SK-N-SH (cell line): ENCODE measurements at regions not wholly inside any gene's neighbourhood (a gene's known extent, or its start where the extent isn't known, plus 50 kb on each side); places are given as distances from the start of the nearest gene placed in this dataset.

ENCODE experiments used
- CTCF ChIA-PET: fragments of 300-600, 350-600 bp; formaldehyde crosslinking; extraction: SDS; loops from one replicate; lab custom pipeline; 2021; lab: Yijun Ruan, JAX
- POLR2A ChIA-PET: fragments of 350-600 bp; sonication (Branson Sonifier 250); formaldehyde crosslinking; extraction: SDS; loops from one replicate; lab custom pipeline; 2020; ENCODE audit warnings: antibody characterized with exemption, inconsistent platforms; lab: Yijun Ruan, JAX
- DNase-seq: peaks from one replicate; pipeline ENCODE4 v3.0.0; 2012
- H2AFZ ChIP-seq: fragments of 200-600 bp; sonication (generic); 2 replicates; pipeline ENCODE4 v1.8.1; 2016; ENCODE audit warnings: antibody characterized with exemption, mild to moderate bottlenecking, low read depth
- H3F3A ChIP-seq: fragments of 200-600 bp; sonication (generic); replicated peaks from 2 replicates; pipeline ENCODE3; 2016; ENCODE audit warnings: antibody characterized with exemption, mild to moderate bottlenecking; ENCODE audit not compliant: insufficient read depth
- H3K27ac ChIP-seq, 2 experiments: fragments of 200-500 bp in 1 of 2; fragments of 200-600 bp in 1 of 2; sonication (Bioruptor generic) in 1 of 2; sonication (generic), shearing (Covaris generic) in 1 of 2; 2 replicates each; pipeline versions ENCODE4 v1.5.1 to v1.6.1; 2014 to 2016; ENCODE audit warnings: low read depth in 2 of 2, inconsistent platforms in 1 of 2, low read length in 1 of 2, mild to moderate bottlenecking in 1 of 2, mixed read lengths in 1 of 2
- H3K27me3 ChIP-seq: fragments of 200-600 bp; sonication (generic), shearing (Covaris generic); 2 replicates; pipeline ENCODE4 v1.6.1; 2016; ENCODE audit warnings: mixed run types; ENCODE audit not compliant: insufficient read depth
- H3K36me3 ChIP-seq, 2 experiments: fragments of 200-500 bp in 1 of 2; fragments of 200-600 bp in 1 of 2; sonication (Bioruptor generic) in 1 of 2; sonication (generic) in 1 of 2; replicated peaks in 1 of 2; 2 replicates each; pipeline versions ENCODE3 to v1.5.1; 2014 to 2016; ENCODE audit warnings: low read length in 1 of 2, mild to moderate bottlenecking in 1 of 2; ENCODE audit not compliant: insufficient read depth in 2 of 2, control insufficient read depth in 1 of 2
- H3K4me1 ChIP-seq, 2 experiments: fragments of 200-500 bp in 1 of 2; fragments of 200-600 bp in 1 of 2; sonication (Bioruptor generic) in 1 of 2; sonication (generic), shearing (Covaris generic) in 1 of 2; 2 replicates each; pipeline versions ENCODE4 v1.5.1 to v1.6.1; 2014 to 2016; ENCODE audit warnings: low read depth in 1 of 2, low read length in 1 of 2, mixed run types in 1 of 2; ENCODE audit not compliant: insufficient read depth in 2 of 2, control insufficient read depth in 1 of 2
- H3K4me2 ChIP-seq: fragments of 200-600 bp; sonication (generic), shearing (Covaris generic); 2 replicates; pipeline ENCODE4 v1.6.1; 2017; ENCODE audit warnings: mixed run types
- H3K4me3 ChIP-seq, 2 experiments: fragments of 200-500 bp in 1 of 2; fragments of 200-600 bp in 1 of 2; sonication (Bioruptor generic) in 1 of 2; sonication (generic), shearing (Covaris generic) in 1 of 2; 2 replicates each; pipeline versions ENCODE4 v1.5.1 to v1.8.1; 2014 to 2016; ENCODE audit warnings: low read depth in 2 of 2, inconsistent platforms in 1 of 2, low read length in 1 of 2, mild to moderate bottlenecking in 1 of 2, mixed read lengths in 1 of 2, moderate library complexity in 1 of 2
- H3K79me2 ChIP-seq: fragments of 200-600 bp; sonication (generic); 2 replicates; pipeline ENCODE4 v1.8.1; 2017; ENCODE audit warnings: mild to moderate bottlenecking; ENCODE audit not compliant: insufficient read depth
- H3K9ac ChIP-seq: fragments of 200-600 bp; sonication (generic); 2 replicates; pipeline ENCODE4 v1.6.1; 2017; ENCODE audit warnings: mixed run types
- H3K9me2 ChIP-seq: fragments of 200-600 bp; sonication (generic); 2 replicates; pipeline ENCODE4 v1.6.1; 2017; ENCODE audit warnings: mixed run types
- H3K9me3 ChIP-seq: fragments of 200-600 bp; sonication (generic); 2 replicates; pipeline ENCODE4 v1.6.1; 2017; ENCODE audit warnings: mixed run types, mild to moderate bottlenecking, moderate library complexity
- H4K20me1 ChIP-seq: fragments of 200-600 bp; sonication (generic); 2 replicates; pipeline ENCODE4 v1.6.1; 2017; ENCODE audit warnings: mild to moderate bottlenecking, mixed run types; ENCODE audit not compliant: insufficient read depth
- CTCF ChIP-seq: fragments of 200-600 bp; sonication (generic); IDR thresholded peaks from 2 replicates; pipeline ENCODE4 v1.6.1; 2017; ENCODE audit warnings: antibody characterized with exemption, mild to moderate bottlenecking, moderate library complexity
- EP300 ChIP-seq, 2 experiments: IDR thresholded peaks; 2 replicates each; pipeline versions ENCODE4 v1.4.0 to v1.6.1; 2012; ENCODE audit warnings: borderline replicate concordance in 1 of 2, low read depth in 1 of 2, low read length in 1 of 2
- EZH2phosphoT487 ChIP-seq: fragments of 200-600 bp; sonication (generic); IDR thresholded peaks from 2 replicates; pipeline ENCODE4 v1.6.1; 2017; ENCODE audit warnings: low read depth, mixed run types, mild to moderate bottlenecking, antibody characterized with exemption, moderate library complexity, borderline replicate concordance
- FOSL2 ChIP-seq: IDR thresholded peaks from 2 replicates; pipeline ENCODE4 v1.4.0; 2012; ENCODE audit warnings: low read depth, mild to moderate bottlenecking, moderate library complexity, borderline replicate concordance
- FOXM1 ChIP-seq: IDR thresholded peaks from 2 replicates; pipeline ENCODE4 v1.4.0; 2012; ENCODE audit warnings: low read depth, mild to moderate bottlenecking
- GABPA ChIP-seq: IDR thresholded peaks from 2 replicates; pipeline ENCODE4 v1.4.0; 2012; ENCODE audit warnings: low read depth, mild to moderate bottlenecking
- IRF3 ChIP-seq: fragments of 150-350 bp; IDR thresholded peaks from 2 replicates; pipeline ENCODE4 v1.6.1; 2016; ENCODE audit warnings: mild to moderate bottlenecking, low read depth, low read length
- MAX ChIP-seq: IDR thresholded peaks from 2 replicates; pipeline ENCODE4 v1.4.0; 2012; ENCODE audit warnings: low read depth
- MEF2A ChIP-seq: IDR thresholded peaks from 2 replicates; pipeline ENCODE4 v1.4.0; 2012; ENCODE audit warnings: low read depth, borderline replicate concordance
- NRF1 ChIP-seq: IDR thresholded peaks from 2 replicates; pipeline ENCODE4 v1.6.1; 2012; ENCODE audit warnings: low read depth, mild to moderate bottlenecking, low read length
- POLR2AphosphoS5 ChIP-seq: IDR thresholded peaks from 2 replicates; pipeline ENCODE4 v1.6.1; 2012; ENCODE audit warnings: low read depth, low read length
- RAD21 ChIP-seq: IDR thresholded peaks from 2 replicates; pipeline ENCODE4 v1.6.1; 2012; ENCODE audit warnings: mild to moderate bottlenecking, low read length
- RCOR1 ChIP-seq: fragments of 150-350 bp; IDR thresholded peaks from 2 replicates; pipeline ENCODE4 v1.6.1; 2017; ENCODE audit warnings: antibody characterized with exemption, low read length
- RFX5 ChIP-seq: IDR thresholded peaks from 2 replicates; pipeline ENCODE4 v1.6.1; 2012; ENCODE audit warnings: mild to moderate bottlenecking, improper control_type of control experiment, low read length
- RXRA ChIP-seq: IDR thresholded peaks from 2 replicates; pipeline ENCODE4 v1.4.0; 2012; ENCODE audit warnings: low read depth, mild to moderate bottlenecking, borderline replicate concordance
- SIN3A ChIP-seq: IDR thresholded peaks from 2 replicates; pipeline ENCODE4 v1.6.1; 2012; ENCODE audit warnings: low read depth, mild to moderate bottlenecking, low read length, moderate library complexity, borderline replicate concordance
- SMC3 ChIP-seq: IDR thresholded peaks from 2 replicates; pipeline ENCODE4 v1.6.1; 2012; ENCODE audit warnings: low read depth, low read length, improper control_type of control experiment
- TAF1 ChIP-seq: IDR thresholded peaks from 2 replicates; pipeline ENCODE4 v1.6.1; 2012; ENCODE audit warnings: low read depth, mild to moderate bottlenecking, low read length, moderate library complexity, borderline replicate concordance
- TCF12 ChIP-seq: IDR thresholded peaks from 2 replicates; pipeline ENCODE4 v1.4.0; 2012
- WGBS: methylation state at CpG from one replicate; pipeline ENCODE4 v1.1.6; 2017; ENCODE audit warnings: low lambda C conversion rate; 5-methylcytosine and 5-hydroxymethylcytosine counted together
- TF ChIP-seq, protein P1 (sequence below): IDR thresholded peaks from 2 replicates; pipeline ENCODE4 v1.6.1; 2012; ENCODE audit warnings: mild to moderate bottlenecking, low read depth, low read length, moderate library complexity
- TF ChIP-seq, protein P2 (sequence below): IDR thresholded peaks from 2 replicates; pipeline ENCODE4; 2012

- TF ChIP-seq IRF3 (no peak), FOSL2 (no peak), RAD21 (no peak)
- TF ChIP-seq, protein P1, sequence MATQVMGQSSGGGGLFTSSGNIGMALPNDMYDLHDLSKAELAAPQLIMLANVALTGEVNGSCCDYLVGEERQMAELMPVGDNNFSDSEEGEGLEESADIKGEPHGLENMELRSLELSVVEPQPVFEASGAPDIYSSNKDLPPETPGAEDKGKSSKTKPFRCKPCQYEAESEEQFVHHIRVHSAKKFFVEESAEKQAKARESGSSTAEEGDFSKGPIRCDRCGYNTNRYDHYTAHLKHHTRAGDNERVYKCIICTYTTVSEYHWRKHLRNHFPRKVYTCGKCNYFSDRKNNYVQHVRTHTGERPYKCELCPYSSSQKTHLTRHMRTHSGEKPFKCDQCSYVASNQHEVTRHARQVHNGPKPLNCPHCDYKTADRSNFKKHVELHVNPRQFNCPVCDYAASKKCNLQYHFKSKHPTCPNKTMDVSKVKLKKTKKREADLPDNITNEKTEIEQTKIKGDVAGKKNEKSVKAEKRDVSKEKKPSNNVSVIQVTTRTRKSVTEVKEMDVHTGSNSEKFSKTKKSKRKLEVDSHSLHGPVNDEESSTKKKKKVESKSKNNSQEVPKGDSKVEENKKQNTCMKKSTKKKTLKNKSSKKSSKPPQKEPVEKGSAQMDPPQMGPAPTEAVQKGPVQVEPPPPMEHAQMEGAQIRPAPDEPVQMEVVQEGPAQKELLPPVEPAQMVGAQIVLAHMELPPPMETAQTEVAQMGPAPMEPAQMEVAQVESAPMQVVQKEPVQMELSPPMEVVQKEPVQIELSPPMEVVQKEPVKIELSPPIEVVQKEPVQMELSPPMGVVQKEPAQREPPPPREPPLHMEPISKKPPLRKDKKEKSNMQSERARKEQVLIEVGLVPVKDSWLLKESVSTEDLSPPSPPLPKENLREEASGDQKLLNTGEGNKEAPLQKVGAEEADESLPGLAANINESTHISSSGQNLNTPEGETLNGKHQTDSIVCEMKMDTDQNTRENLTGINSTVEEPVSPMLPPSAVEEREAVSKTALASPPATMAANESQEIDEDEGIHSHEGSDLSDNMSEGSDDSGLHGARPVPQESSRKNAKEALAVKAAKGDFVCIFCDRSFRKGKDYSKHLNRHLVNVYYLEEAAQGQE: no peak
Measured at GRCh38 chr5:82636591-82636990, 358.4 kb upstream of the RPS23 start (continued).

DNA sequence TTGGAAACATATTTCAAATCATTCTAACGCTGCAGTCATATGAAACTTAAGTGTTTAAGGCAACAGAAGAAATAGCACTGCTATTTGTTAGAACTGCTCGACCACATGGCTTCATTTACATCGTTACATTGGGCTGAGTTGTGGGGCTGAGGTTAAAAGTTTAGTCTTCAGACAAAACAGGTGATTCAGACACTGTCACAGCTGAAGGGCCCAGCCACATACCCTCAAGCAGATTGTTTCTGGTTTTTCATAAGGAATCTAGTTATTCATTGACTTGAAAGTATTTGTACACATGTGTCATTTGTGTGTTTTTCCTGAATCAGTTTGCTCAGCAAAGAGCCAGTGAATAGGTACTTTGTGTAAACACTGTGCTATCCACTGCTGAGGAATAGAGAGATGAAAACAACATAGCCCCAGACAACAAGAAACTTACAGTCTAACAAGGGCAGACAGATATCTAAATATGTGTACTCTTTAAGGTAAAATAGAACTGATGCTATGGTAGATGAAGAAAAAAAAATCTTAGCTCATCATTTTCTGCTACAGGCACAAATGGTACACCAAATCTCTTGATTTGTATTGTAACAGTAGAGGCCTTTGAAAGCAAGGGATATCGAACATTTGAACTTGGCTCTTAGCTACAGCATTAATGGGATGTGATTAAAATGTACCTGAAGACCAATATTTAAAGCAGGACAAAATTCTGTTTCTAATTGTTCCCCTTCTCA lies 357.6 kb upstream of the RPS23 start:
- ChIA-PET CTCF (no interaction called here), POLR2A (no interaction called here)
- Histone ChIP-seq H3K9me2 (no peaks in the 10 kb centered on the region), H2AFZ (no peak overlapping the region), H3K4me2 (no peak overlapping the region), H3K27me3 (no peaks in the 10 kb centered on the region), H3K79me2 (no peaks in the 10 kb centered on the region), H3K9ac (no peak overlapping the region), H3F3A (peaks cover 14% of the 10 kb centered on the region), H3K27ac (peak overlapping the region; percentile 22 to 67; a peak in 3 of 4 replicates), H3K36me3 (no peaks in the 10 kb centered on the region), H3K4me1 (peaks cover 0 to 12% of the 10 kb centered on the region in 2 experiments; a peak in 2 of 4 replicates), H3K4me3 (no peak overlapping the region), H4K20me1 (no peaks in the 10 kb centered on the region), H3K9me3 (no peaks in the 10 kb centered on the region)
- DNase-seq: no peak
- 44% methylated on average over 4 of the region's 4 CpGs for WGBS
- TF ChIP-seq EZH2phosphoT487 (no peak), RFX5 (no peak), MAX (peak; percentile 26; the same call in 1 of the 2 replicates), RXRA (no peak; the same call in 1 of the 2 replicates), SMC3 (no peak), EP300 (IDR thresholded peaks at IDR 0.05; ENCODE audit: borderline replicate concordance in 1 of 2, low read depth in 1 of 2, low read length in 1 of 2) (no peak), TAF1 (no peak), CTCF (no peak), FOXM1 (no peak), MEF2A (no peak), POLR2AphosphoS5 (peak; percentile 26; the same call in 1 of the 2 replicates), RAD21 (no peak), TCF12 (peak; percentile 63), GABPA (no peak), FOSL2 (peak; percentile 1; the same call in 1 of the 2 replicates), IRF3 (no peak), RCOR1 (no peak), NRF1 (no peak), SIN3A (no peak)
- TF ChIP-seq, protein P2, sequence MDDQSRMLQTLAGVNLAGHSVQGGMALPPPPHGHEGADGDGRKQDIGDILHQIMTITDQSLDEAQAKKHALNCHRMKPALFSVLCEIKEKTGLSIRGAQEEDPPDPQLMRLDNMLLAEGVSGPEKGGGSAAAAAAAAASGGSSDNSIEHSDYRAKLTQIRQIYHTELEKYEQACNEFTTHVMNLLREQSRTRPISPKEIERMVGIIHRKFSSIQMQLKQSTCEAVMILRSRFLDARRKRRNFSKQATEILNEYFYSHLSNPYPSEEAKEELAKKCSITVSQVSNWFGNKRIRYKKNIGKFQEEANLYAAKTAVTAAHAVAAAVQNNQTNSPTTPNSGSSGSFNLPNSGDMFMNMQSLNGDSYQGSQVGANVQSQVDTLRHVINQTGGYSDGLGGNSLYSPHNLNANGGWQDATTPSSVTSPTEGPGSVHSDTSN: no peak
